Bronchial epithelial cell (primary cell): ENCODE measurements at regions not wholly inside any gene's neighbourhood (a gene's known extent, or its start where the extent isn't known, plus 50 kb on each side); places are given as distances from the start of the nearest gene placed in this dataset.

Experiments
- DNase-seq: peaks from one replicate; pipeline ENCODE4 v3.0.0-alpha.2; 2010; ENCODE audit warnings: low read depth
- FAIRE-seq: peaks from 2 replicates; lab custom pipeline; 2011; peaks lifted over from hg19 to GRCh38; lab: Jason Lieb, UNC
- H3K27me3 ChIP-seq: 2 replicates; pipeline ENCODE4 v1.5.1; 2011; ENCODE audit warnings: low read length; ENCODE audit not compliant: control insufficient read depth, insufficient read depth
- H3K36me3 ChIP-seq: 2 replicates; pipeline ENCODE4 v1.5.1; 2011; ENCODE audit warnings: low read length; ENCODE audit not compliant: control insufficient read depth, insufficient read depth
- H3K4me3 ChIP-seq: 2 replicates; pipeline ENCODE4 v1.5.1; 2011; ENCODE audit warnings: mild to moderate bottlenecking, low read depth, low read length, control low read depth
- TF ChIP-seq, protein P1 (sequence below): IDR thresholded peaks from 2 replicates; pipeline ENCODE4 v1.5.1; 2011; ENCODE audit warnings: mild to moderate bottlenecking, moderate library complexity, low read length, control low read depth, inconsistent platforms; ENCODE audit not compliant: insufficient read depth, severe bottlenecking

DNA sequence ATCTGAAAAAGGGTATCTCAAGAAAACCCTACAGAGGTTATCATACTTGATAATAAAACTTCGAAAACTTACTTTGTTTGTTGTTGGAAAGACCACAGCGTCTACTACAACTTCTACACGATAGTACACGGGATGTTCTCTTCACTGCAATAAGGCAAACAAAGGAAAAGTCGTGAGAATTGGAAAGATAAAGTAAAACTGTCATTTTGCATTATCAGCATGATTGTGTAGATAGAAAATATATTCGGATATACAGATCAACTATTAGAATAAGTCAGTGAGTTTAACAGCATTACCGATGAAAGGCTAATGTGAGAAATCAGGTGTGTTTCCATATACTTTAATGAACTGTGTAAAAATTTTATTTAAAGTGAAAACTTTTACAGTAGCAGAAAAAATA lies 287.4 kb downstream of the KLF6 start:
- FAIRE-seq = no peak
- Histone ChIP-seq H3K36me3 (no peaks in the 10 kb centered on the region), H3K4me3 (no peak overlapping the region), H3K27me3 (no peaks in the 10 kb centered on the region)
- TF ChIP-seq, protein P1, sequence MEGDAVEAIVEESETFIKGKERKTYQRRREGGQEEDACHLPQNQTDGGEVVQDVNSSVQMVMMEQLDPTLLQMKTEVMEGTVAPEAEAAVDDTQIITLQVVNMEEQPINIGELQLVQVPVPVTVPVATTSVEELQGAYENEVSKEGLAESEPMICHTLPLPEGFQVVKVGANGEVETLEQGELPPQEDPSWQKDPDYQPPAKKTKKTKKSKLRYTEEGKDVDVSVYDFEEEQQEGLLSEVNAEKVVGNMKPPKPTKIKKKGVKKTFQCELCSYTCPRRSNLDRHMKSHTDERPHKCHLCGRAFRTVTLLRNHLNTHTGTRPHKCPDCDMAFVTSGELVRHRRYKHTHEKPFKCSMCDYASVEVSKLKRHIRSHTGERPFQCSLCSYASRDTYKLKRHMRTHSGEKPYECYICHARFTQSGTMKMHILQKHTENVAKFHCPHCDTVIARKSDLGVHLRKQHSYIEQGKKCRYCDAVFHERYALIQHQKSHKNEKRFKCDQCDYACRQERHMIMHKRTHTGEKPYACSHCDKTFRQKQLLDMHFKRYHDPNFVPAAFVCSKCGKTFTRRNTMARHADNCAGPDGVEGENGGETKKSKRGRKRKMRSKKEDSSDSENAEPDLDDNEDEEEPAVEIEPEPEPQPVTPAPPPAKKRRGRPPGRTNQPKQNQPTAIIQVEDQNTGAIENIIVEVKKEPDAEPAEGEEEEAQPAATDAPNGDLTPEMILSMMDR = no peak
- DNase-seq = no peak

DNA sequence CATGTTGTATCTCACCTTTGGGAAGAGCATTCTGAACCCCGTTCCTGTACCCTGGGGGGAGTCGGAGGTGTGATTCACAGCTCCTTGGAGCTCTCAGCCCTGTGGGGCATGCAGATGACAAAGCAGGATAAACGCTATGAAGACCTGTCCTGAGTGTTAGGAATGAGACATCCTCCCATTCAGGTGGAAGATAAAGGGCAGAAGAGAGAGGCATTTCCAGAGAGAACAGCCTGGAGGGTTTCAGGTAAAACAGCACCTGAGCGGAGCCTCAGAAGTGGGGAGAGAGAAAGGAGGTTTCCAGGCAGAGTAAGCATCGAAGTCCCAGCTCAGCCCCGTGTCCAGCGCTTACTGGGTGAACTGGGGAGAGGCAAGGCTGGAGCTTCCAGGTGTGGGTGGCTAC lies 288.9 kb downstream of the KLF6 start:
- Histone ChIP-seq H3K36me3 (no peaks in the 10 kb centered on the region), H3K4me3 (no peak overlapping the region), H3K27me3 (no peaks in the 10 kb centered on the region)
- DNase-seq = no peak
- TF ChIP-seq, protein P1 = no peak
- no peak for FAIRE-seq

- DNase-seq = no peak
- Histone ChIP-seq H3K27me3 (no peaks in the 10 kb centered on the region), H3K36me3 (no peaks in the 10 kb centered on the region), H3K4me3 (no peak overlapping the region)
- TF ChIP-seq, protein P1 = no peak
- FAIRE-seq = no peak
These were observed 289.7 kb downstream of the KLF6 start for GRCh38 chr10:3495281-3495680.

GRCh38 chr10:3494838-3495230 lies 290.2 kb downstream of the KLF6 start:
- H3K27me3 ChIP-seq = no peaks in the 10 kb centered on the region
- H3K36me3 ChIP-seq = no peaks in the 10 kb centered on the region
- TF ChIP-seq, protein P1 = no peak
- no peak overlapping the region for H3K4me3 ChIP-seq
- DNase-seq (no peak), FAIRE-seq (no peak)

GRCh38 chr10:3494131-3494837 lies 290.7 kb downstream of the KLF6 start:
- TF ChIP-seq, protein P1 = no peak
- Histone ChIP-seq H3K36me3 (no peaks in the 10 kb centered on the region), H3K27me3 (no peaks in the 10 kb centered on the region), H3K4me3 (no peak overlapping the region)
- FAIRE-seq = no peak
- no peak for DNase-seq

GRCh38 chr10:3493621-3494020 lies 291.4 kb downstream of the KLF6 start:
- H3K36me3 ChIP-seq = no peaks in the 10 kb centered on the region
- DNase-seq = peak; percentile 50
- no peak for FAIRE-seq

More at GRCh38 chr10:3493621-3494020, 291.4 kb downstream of the KLF6 start:
- no peak overlapping the region for H3K4me3 ChIP-seq
- TF ChIP-seq, protein P1 = no peak
- no peaks in the 10 kb centered on the region for H3K27me3 ChIP-seq
